ENCODE measurements at regions not wholly inside any gene's neighbourhood (a gene's known extent, or its start where the extent isn't known, plus 50 kb on each side); places are given as distances from the start of the nearest gene placed in this dataset.

GRCh38 chr5:38029397-38030065, 189.7 kb upstream of the GDNF start:
- TF ChIP-seq CTCF (IDR thresholded peaks at IDR 0.05; ENCODE audit: unreplicated experiment): no peak
- Mint-ChIP-seq H3K27ac (no peak overlapping the region), H3K4me1 (ENCODE audit: low read depth) (peaks cover 2% of the 10 kb centered on the region), H3K4me3 (ENCODE audit: low read depth) (no peak overlapping the region), H3K9me3 (ENCODE audit: low read depth) (no peaks in the 10 kb centered on the region), H3K36me3 (ENCODE audit: insufficient read depth) (no peaks in the 10 kb centered on the region), H3K27me3 (no peaks in the 10 kb centered on the region)
- DNase-seq (ENCODE audit: low spot score, unreplicated experiment): no peak

- no peaks in the 10 kb centered on the region for H3K27me3 Mint-ChIP-seq
- peaks cover 5% of the 10 kb centered on the region for H3K4me1 Mint-ChIP-seq (ENCODE audit: low read depth)
- no peak for DNase-seq (ENCODE audit: low spot score, unreplicated experiment)
- no peaks in the 10 kb centered on the region for H3K36me3 Mint-ChIP-seq (ENCODE audit: insufficient read depth)
- no peaks in the 10 kb centered on the region for H3K9me3 Mint-ChIP-seq (ENCODE audit: low read depth)
- H3K27ac Mint-ChIP-seq: no peak overlapping the region
- peak; percentile 26 for TF ChIP-seq CTCF (IDR thresholded peaks at IDR 0.05; ENCODE audit: unreplicated experiment)
- no peak overlapping the region for H3K4me3 Mint-ChIP-seq (ENCODE audit: low read depth)
Observed at GRCh38 chr5:38023799-38024198, 184.0 kb upstream of the GDNF start.

- Mint-ChIP-seq H3K4me1 (ENCODE audit: low read depth) (peaks cover 5% of the 10 kb centered on the region), H3K4me3 (ENCODE audit: low read depth) (no peak overlapping the region), H3K36me3 (ENCODE audit: insufficient read depth) (no peaks in the 10 kb centered on the region), H3K9me3 (ENCODE audit: low read depth) (no peaks in the 10 kb centered on the region), H3K27ac (no peak overlapping the region), H3K27me3 (no peaks in the 10 kb centered on the region)
- no peak for TF ChIP-seq CTCF (IDR thresholded peaks at IDR 0.05; ENCODE audit: unreplicated experiment)
- DNase-seq (ENCODE audit: low spot score, unreplicated experiment): no peak
Observed at GRCh38 chr5:38023371-38023770, 183.5 kb upstream of the GDNF start.

- Mint-ChIP-seq H3K9me3 (ENCODE audit: low read depth) (no peaks in the 10 kb centered on the region), H3K36me3 (ENCODE audit: insufficient read depth) (no peaks in the 10 kb centered on the region), H3K27me3 (no peaks in the 10 kb centered on the region), H3K4me3 (ENCODE audit: low read depth) (no peak overlapping the region), H3K4me1 (ENCODE audit: low read depth) (peaks cover 3% of the 10 kb centered on the region), H3K27ac (no peak overlapping the region)
- no peak for DNase-seq (ENCODE audit: low spot score, unreplicated experiment)
- no peak for TF ChIP-seq CTCF (IDR thresholded peaks at IDR 0.05; ENCODE audit: unreplicated experiment)
Observed at GRCh38 chr5:38022631-38023030, 182.8 kb upstream of the GDNF start.

- Mint-ChIP-seq H3K36me3 (ENCODE audit: insufficient read depth) (no peaks in the 10 kb centered on the region), H3K9me3 (ENCODE audit: low read depth) (no peaks in the 10 kb centered on the region), H3K4me3 (ENCODE audit: low read depth) (no peak overlapping the region), H3K4me1 (ENCODE audit: low read depth) (peaks cover 2% of the 10 kb centered on the region), H3K27me3 (peaks cover 8% of the 10 kb centered on the region), H3K27ac (no peak overlapping the region)
- no peak for DNase-seq (ENCODE audit: low spot score, unreplicated experiment)
- TF ChIP-seq CTCF (IDR thresholded peaks at IDR 0.05; ENCODE audit: unreplicated experiment): no peak
Observed at GRCh38 chr5:38018016-38018415, 178.2 kb upstream of the GDNF start.

Data from progenitor cell of endocrine pancreas (in vitro differentiated cells).